Medulla oblongata (tissue), 1 donor: ENCODE measurements at regions not wholly inside any gene's neighbourhood (a gene's known extent, or its start where the extent isn't known, plus 50 kb on each side); places are given as distances from the start of the nearest gene placed in this dataset.
A peak's percentile ranks its signal among the peaks of the same experiment; 100 is the strongest.
"Not testable (repeated sequence)": the region's sequence is repeated elsewhere in the genome, so short reads cannot be mapped to it uniquely, and the experiment has no call there.

Experiments used
- DNase-seq: peaks from one replicate; pipeline ENCODE4 v3.0.0-alpha.2; 2015; ENCODE audit errors: extremely low spot score

GRCh38 chr18:51453594-51453993 is 256.1 kb upstream of the MEX3C start:
- DNase-seq: no peak

- DNase-seq: no peak
Observed at GRCh38 chr18:51458861-51459260, 261.4 kb upstream of the MEX3C start.

- no peak for DNase-seq
Observed at GRCh38 chr18:51461956-51462355, 264.5 kb upstream of the MEX3C start.

GRCh38 chr18:51463483-51464136 is 266.1 kb upstream of the MEX3C start:
- no peak for DNase-seq

- peak; percentile 13 for DNase-seq
Observed at GRCh38 chr18:51478908-51479307, 281.4 kb upstream of the MEX3C start.

GRCh38 chr18:51479736-51480135 is 282.3 kb upstream of the MEX3C start:
- DNase-seq: no peak

- no peak for DNase-seq
Observed at GRCh38 chr18:51480407-51481261, 283.2 kb upstream of the MEX3C start.

GRCh38 chr18:51486735-51487366 is 289.4 kb upstream of the MEX3C start:
- DNase-seq: no peak

- DNase-seq: no peak
Observed at GRCh38 chr18:51490417-51490816, 292.9 kb upstream of the MEX3C start.

- DNase-seq: no peak
Observed at GRCh38 chr18:51490860-51491259, 293.4 kb upstream of the MEX3C start.

- DNase-seq: no peak
Observed at GRCh38 chr18:51491678-51492372, 294.3 kb upstream of the MEX3C start.

GRCh38 chr18:51498085-51498855 is 300.8 kb upstream of the MEX3C start:
- peak; percentile 10 for DNase-seq

- no peak for DNase-seq
Observed at GRCh38 chr18:51503351-51503750, 305.9 kb upstream of the MEX3C start.

GRCh38 chr18:51506811-51507210 is 309.3 kb upstream of the MEX3C start:
- DNase-seq: no peak

GRCh38 chr18:51508410-51508809 is 310.9 kb upstream of the MEX3C start:
- DNase-seq: not testable (repeated sequence)

GRCh38 chr18:51510020-51510419 is 312.5 kb upstream of the MEX3C start:
- DNase-seq: no peak

- no peak for DNase-seq
Observed at GRCh38 chr18:51513517-51513916, 316.0 kb upstream of the MEX3C start.

- no peak for DNase-seq
Observed at GRCh38 chr18:51514128-51514527, 316.6 kb upstream of the MEX3C start.

GRCh38 chr18:51516478-51517038 is 319.1 kb upstream of the MEX3C start:
- no peak for DNase-seq

GRCh38 chr18:51519571-51519970 is 322.1 kb upstream of the MEX3C start:
- no peak for DNase-seq

- DNase-seq: no peak
Observed at GRCh38 chr18:51520676-51521180, 323.2 kb upstream of the MEX3C start.
